SK-N-MC (cell line): ENCODE measurements at regions not wholly inside any gene's neighbourhood (a gene's known extent, or its start where the extent isn't known, plus 50 kb on each side); places are given as distances from the start of the nearest gene placed in this dataset.

ENCODE experiments used
- EZH2 ChIP-seq: fragments of 200-600 bp; sonication (generic); IDR thresholded peaks from one replicate; pipeline ENCODE4 v1.6.1; 2017; ENCODE audit warnings: antibody characterized with exemption
- POLR2AphosphoS5 ChIP-seq: IDR thresholded peaks from 2 replicates; pipeline ENCODE4 v1.6.1; 2012; ENCODE audit warnings: mild to moderate bottlenecking, low read depth, low read length, borderline replicate concordance

GRCh38 chr18:39786477-39786876, 2168.6 kb upstream of the PIK3C3 start:
- TF ChIP-seq POLR2AphosphoS5 (no peak), EZH2 (no peak)
